ENCODE measurements at regions not wholly inside any gene's neighbourhood (a gene's known extent, or its start where the extent isn't known, plus 50 kb on each side); places are given as distances from the start of the nearest gene placed in this dataset.
"Not testable (repeated sequence)": the region's sequence is repeated elsewhere in the genome, so short reads cannot be mapped to it uniquely, and the experiment has no call there.

- FAIRE-seq = no peak
- no peak for DNase-seq (ENCODE audit: insufficient read length, low spot score)
Observed at GRCh38 chr7:50920031-50920635, 137.4 kb upstream of the GRB10 start.

DNA sequence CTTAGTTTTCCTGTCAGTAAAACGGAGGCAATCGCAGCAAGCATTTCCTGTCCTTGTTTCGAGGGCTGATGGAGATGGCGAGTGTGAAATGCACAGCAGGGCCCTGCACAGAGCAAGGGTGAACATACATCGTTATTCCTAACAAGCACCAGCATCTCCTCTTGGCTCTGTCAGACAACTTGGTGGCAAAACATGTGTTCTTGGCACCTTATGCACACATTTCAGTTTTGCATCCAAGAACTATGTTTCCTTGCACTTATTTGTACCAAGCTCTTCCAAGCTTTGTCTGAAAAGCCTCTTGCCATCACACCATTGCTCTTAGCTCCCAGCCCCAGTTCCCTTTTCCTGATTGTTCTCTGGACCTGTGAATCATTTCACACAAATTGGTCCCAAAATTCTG lies 132.9 kb upstream of the GRB10 start:
- FAIRE-seq (no peak), DNase-seq (ENCODE audit: insufficient read length, low spot score) (no peak)

DNA sequence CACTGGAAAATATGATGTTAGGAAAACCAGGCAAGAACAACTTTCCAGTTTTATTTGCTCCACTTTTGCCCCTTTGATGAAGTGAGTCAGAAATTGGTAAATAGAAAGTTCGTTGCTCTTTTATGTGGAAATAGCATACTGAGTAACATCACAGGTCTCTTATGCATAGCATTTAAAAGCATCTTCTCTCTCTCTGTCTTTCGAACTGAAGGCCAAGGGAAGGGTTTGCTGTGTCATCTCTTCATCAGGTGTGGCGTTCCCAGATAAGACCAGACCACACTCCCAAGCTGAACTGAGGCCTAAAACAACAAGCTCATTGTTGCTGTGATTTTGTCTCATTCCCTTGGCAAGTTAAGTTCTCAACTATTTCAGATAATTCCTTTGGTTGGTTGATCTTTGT lies 131.8 kb upstream of the GRB10 start:
- DNase-seq (ENCODE audit: insufficient read length, low spot score) (no peak), FAIRE-seq (no peak)

- no peak for FAIRE-seq
- no peak for DNase-seq (ENCODE audit: insufficient read length, low spot score)
Observed at GRCh38 chr7:50908628-50909290, 126.1 kb upstream of the GRB10 start.

- FAIRE-seq; DNase-seq (ENCODE audit: insufficient read length, low spot score): not testable (repeated sequence)
Observed at GRCh38 chr7:50898604-50899477, 116.1 kb upstream of the GRB10 start.

- DNase-seq (ENCODE audit: insufficient read length, low spot score) = not testable (repeated sequence)
Observed at GRCh38 chr7:50887061-50887460, 104.4 kb upstream of the GRB10 start.

DNA sequence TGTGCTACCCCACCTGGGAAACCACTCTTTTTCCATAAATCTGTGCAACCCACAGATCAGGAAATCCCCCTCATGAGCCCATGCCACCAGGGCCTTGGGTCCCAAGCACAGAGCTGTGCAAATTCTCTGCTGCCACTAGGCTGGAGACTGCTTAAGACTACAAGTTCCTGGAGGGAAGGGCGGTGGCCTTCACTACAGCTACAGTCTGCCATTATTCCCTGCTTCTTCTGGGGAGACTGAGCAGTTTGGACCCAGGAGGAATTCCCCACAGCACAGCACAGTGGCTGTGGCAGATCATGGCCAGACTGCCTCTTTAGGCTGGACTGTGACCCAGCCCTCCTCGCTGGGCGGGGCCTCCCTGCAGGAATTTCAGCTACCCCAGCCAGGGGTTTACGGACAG lies 89.7 kb upstream of the GRB10 start:
- DNase-seq (ENCODE audit: insufficient read length, low spot score) = no peak
- FAIRE-seq = no peak

More at GRCh38 chr7:50887061-50887460, 104.4 kb upstream of the GRB10 start:
- FAIRE-seq = not testable (repeated sequence)

DNA sequence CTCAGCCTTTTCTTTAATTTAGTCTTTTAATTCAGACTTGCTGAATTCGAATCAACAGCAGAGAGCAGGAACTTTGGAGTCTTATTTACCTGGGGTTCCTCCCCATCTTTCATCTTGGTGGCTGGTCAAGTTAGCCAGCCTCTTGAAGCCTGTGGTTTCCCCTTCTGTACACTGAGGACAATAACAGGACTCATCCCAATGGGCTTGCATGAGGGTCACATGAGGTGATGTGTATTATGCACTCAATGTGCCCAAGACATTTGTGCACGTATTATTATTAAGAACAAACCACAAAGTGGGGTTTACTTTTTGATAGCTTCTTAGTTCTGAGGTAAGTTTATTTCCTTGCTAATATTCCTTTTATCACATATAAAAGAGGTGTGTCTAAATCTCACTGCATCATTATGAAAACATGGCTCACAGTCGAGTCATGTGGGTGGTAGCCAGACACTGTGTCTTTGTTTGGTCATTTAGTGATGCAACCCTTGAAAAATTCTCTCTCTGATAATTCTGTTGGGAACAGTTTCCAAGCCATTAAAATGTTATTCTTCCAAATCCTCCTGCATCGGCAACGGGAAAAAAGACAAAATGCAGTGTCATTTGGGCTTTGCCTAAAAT lies 86.5 kb upstream of the GRB10 start:
- no peak for FAIRE-seq
- no peak for DNase-seq (ENCODE audit: insufficient read length, low spot score)

DNA sequence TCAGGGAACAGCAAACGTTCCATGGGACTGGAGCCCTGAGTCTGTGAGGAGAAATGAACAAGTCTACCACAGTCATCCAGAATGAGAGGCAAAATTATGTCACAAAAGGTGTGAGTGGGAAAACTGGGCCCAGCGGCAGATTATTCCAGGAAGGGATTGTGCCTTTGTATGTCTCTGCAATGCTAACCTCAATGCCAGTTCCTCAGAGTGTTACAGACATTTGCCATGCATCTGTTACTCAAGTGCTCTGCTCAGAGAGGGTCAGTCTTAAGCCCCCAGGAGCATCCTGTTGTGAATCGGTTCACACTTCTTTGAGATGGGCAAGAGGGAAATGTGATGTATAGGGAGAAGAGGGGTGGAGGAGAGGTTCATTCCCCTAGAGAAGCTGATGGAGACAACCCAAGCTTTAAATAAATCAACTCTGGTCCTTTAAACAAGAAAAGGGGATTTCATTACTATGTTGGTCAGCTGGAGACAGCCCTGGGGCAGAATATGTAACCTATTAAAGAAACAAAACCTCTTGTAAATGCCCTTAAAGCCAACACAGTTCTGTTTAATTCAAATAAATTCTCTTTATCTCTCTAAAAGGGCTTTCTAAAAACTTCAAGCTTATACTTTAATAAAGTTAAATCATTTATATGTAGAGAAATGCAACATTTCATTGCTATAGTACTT lies 85.9 kb upstream of the GRB10 start:
- FAIRE-seq (no peak), DNase-seq (ENCODE audit: insufficient read length, low spot score) (no peak)

DNA sequence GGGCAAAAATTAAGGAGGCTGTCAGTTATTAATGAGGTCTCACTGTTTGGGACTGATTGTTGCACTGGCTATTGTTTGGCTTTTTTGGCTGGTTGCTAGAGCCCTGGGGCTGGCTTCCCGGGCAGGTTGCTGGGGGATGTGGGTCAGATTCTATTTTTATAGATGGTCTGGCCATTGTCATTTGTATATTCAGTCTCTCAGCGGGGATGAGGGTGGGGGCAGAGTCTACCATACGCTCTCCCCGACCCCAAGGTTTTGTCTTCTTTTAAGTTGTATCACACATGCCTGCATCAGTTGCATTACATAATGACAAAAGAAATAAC lies 84.3 kb upstream of the GRB10 start:
- no peak for FAIRE-seq
- DNase-seq (ENCODE audit: insufficient read length, low spot score) = no peak

DNA sequence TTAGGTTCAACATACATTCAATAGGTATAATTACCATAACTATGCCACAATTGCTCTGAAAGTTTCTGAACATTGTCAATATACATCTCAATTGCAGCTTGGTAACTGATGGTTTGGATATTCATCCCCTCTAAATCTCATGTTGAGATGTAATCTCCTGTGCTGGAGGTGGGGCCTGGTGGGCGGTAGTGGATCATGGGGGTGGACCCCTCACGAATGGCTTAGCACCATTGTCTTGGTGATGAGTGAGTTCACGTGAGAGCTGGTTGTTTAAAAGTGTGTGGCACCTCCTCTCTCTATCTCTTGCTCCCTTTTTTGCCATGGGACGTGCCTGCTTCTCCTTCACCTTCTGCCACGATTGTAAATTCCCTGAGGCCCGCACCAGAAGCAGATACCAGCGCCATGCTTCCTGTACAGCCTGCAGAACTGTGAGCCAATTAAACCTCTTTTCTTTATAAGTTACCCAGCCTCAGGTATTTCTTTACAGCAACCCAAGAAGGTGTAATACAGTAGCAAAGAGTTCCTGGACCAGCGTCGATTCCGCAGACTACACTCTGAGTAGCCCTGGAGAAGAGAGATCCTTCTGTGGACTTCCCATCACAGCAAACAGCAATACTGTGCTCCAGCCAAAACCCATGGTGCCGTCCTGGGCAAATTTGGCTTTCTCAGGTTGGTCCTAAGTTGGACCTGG lies 83.8 kb upstream of the GRB10 start:
- FAIRE-seq (no peak), DNase-seq (ENCODE audit: insufficient read length, low spot score) (no peak)

DNA sequence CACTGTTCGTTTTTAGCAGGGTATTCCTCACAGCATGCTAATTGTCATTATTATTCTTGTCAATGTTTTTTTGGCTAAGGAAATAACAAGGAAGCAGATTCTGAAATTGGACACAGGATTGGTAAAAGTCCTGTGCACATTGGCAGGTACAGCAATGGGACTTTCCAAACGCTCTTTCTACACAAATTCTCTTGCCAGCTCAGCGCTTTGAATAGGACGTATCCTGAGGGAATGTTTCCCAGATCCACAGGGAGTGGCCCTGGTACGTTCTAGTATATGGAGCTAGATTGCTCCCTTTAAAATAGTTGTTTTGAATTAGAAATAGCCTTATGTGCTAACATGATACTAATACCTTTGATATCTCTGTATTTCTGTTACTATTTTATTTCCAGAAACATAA lies 82.8 kb upstream of the GRB10 start:
- no peak for FAIRE-seq
- no peak for DNase-seq (ENCODE audit: insufficient read length, low spot score)

- FAIRE-seq (no peak), DNase-seq (ENCODE audit: insufficient read length, low spot score) (no peak)
Observed at GRCh38 chr7:50864694-50865093, 82.0 kb upstream of the GRB10 start.

GRCh38 chr7:50863053-50863452 lies 80.4 kb upstream of the GRB10 start:
- FAIRE-seq (no peak), DNase-seq (ENCODE audit: insufficient read length, low spot score) (no peak)

DNA sequence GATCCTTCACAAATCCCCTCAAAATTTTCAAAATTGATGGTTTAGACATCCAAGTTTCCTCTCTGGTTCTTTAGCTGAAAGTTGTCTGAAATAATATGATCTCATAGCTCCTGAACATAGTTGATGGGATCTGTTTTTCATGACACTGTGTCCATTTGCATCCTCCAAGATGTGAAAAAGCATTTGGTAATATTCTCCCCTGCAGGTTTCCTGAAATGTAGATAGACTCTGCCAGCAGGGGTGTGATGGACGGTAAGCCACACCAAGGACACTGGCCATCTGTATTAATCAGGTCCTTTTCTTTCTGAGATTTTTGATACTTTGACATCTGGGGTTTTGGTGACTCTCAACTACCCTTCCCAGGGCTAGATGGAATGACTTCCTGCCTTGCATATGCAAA lies 79.6 kb upstream of the GRB10 start:
- FAIRE-seq (no peak), DNase-seq (ENCODE audit: insufficient read length, low spot score) (no peak)

DNA sequence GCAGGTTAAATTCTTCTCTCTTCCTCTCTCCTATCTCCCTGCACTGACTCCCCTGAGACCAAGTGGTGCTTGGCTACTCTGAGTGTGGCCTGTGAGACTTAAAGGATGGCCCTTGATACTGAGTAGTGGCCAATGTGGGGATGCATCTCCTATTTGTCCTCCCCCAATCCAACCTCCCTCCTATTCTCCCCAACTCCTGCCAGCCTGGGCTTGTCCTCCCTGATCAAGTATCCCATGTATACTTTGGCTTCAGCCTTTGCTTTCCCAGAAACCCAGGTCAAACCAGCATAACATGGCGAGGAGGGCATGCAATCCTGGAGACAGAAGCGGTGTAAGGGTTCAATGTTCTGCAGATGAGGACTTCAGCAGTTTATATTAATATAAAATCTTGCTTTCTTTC lies 77.9 kb upstream of the GRB10 start:
- FAIRE-seq = no peak

GRCh38 chr7:50860174-50860573 lies 77.5 kb upstream of the GRB10 start:
- DNase-seq (ENCODE audit: insufficient read length, low spot score) (no peak), FAIRE-seq (no peak)

More for the DNA sequence above, 77.9 kb upstream of the GRB10 start:
- DNase-seq (ENCODE audit: insufficient read length, low spot score) = no peak

DNA sequence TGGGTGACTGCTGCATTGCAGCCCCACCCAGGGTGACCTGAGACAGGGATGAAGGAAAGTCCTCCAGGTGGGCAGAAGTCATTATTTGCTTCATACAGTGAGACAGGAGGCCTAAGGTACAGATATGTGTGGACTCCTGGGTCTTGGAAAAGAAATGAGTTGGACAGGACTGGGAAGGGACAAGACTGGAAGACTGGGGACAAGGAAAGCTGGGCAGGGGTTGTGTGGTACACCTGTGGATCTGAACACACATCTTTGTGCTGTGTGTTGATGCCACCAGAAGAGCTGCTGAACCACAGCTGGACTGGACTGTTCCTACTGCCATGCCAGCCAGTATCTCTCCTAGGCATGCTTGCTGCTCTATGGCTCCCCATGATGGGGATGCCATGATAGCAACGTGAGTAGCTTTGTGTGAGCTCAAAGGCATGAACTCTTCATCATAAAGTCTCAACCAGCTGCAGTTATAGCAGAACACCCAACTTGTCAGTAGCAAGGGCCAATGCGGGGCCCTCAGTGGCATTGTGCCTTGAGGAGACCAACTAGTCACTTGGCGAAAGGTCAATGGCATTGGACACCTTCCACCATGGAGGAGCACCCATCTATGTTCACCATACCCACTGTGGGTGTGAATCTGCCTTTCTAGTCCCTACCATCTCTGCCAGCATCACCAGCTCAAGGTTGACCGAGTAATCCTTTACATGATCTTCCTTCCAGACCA lies 76.0 kb upstream of the GRB10 start:
- no peak for FAIRE-seq
- no peak for DNase-seq (ENCODE audit: insufficient read length, low spot score)

DNA sequence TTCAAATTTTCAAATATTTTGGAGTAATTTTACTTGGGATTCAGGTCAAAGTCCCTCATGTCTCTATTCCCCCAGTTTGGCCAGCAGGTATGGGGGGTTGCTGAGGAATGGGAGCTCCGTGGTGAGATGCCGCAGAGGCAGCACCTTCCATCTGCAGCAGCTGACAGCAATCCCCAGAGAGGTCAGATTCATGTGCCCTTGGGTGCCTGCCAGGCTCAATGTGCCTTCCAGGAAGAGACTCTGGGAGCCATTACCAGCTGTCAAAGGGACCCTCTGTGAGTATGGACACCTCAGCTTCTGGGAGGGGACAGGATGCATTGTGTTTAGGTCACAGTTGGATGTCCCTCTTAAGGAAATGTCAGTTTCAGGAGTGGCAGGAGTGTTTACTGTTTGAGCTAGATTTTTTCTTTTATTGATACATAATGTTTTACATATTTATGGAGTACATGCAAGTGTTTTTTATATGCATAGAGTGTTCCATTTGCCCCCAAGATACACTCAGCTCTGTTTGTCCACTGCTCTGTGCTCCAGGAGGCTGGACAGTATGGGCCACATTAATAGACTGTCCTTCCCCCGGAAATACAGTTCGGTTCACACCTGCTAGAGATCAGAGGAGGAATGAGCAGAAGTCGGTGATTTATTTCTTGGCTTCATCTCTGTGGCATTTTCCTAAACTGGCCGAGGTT lies 75.3 kb upstream of the GRB10 start:
- DNase-seq (ENCODE audit: insufficient read length, low spot score) (no peak), FAIRE-seq (no peak)

Data from HTR-8/SVneo (cell line).